Heart left ventricle (tissue), 13 donors: ENCODE measurements at regions not wholly inside any gene's neighbourhood (a gene's known extent, or its start where the extent isn't known, plus 50 kb on each side); places are given as distances from the start of the nearest gene placed in this dataset.

Source experiments
- CTCF ChIP-seq, 12 donors: fragments of 200-600 bp; sonication (generic) in 4 of 12; IDR thresholded peaks; one replicate each; pipeline versions ENCODE4 v1.5.0 to v1.8.0; 2018 to 2022; ENCODE audit warnings: antibody characterized with exemption in 12 of 12, mild to moderate bottlenecking in 5 of 12
- POLR2A ChIP-seq, 2 donors: fragments of 450-650 bp; IDR thresholded peaks; one replicate each; pipeline ENCODE4 v1.6.1; 2017; ENCODE audit warnings: antibody characterized with exemption in 2 of 2, mild to moderate bottlenecking in 2 of 2, moderate library complexity in 2 of 2
- donor health status: ischemic (EF 13 %, LVEDD 7.1; RV severe dilation, severe dysfunction).
- donor health status: DM: no; HTN: yes; CAD: no.
- donor health status: DM: no; HTN: no; CAD: no.
- donor health status: ischemic (EF 25% LVEDD 6.9; RV normal size, moderate dysfunction).
- donor health status: ischemic (EF 25% LVEDD 5.7; RV mildly dilated, moderate dysfunction).
- donor health status: ischemic (EF 35%, LVEDD 5.7; RV mildly dilated, moderate dysfunction).
- donor health status: nonischemic (EF 11% LVEDD 7.7; RV severe dilation, severe dysfunction).
- donor health status: DM: yes; HTN: yes; CAD: no.
- donor health status: PGD.
- donor health status: ischemic (EF 29% LVEDD 5.4; RV normal size, mild dysfunction).
- donor health status: nonischemic (EF 23%, LVEDD 6.1; RV moderate dilation, normal function).

- TF ChIP-seq CTCF (IDR thresholded peaks at IDR 0.05) (no peak), POLR2A (IDR thresholded peaks at IDR 0.05) (no peak)
Measured at GRCh38 chr4:53722110-53722509, 130.8 kb upstream of the LNX1 start.
